Spleen (tissue), 7 donors: ENCODE measurements at regions not wholly inside any gene's neighbourhood (a gene's known extent, or its start where the extent isn't known, plus 50 kb on each side); places are given as distances from the start of the nearest gene placed in this dataset.
"Not testable (repeated sequence)": the region's sequence is repeated elsewhere in the genome, so short reads cannot be mapped to it uniquely, and the experiment has no call there.

Source experiments
- POLR2A ChIP-seq, 3 donors: fragments of 450-650 bp; IDR thresholded peaks; one replicate each; pipeline ENCODE4 v1.5.1; 2017; ENCODE audit warnings: antibody characterized with exemption in 3 of 3, mild to moderate bottlenecking in 1 of 3
- POLR2AphosphoS5 ChIP-seq, 3 donors: sonication (generic); formaldehyde crosslinking; IDR thresholded peaks; one replicate each; pipeline ENCODE4 v1.5.1; 2017; ENCODE audit warnings: antibody characterized with exemption in 3 of 3
- TF ChIP-seq, protein P1 (sequence below), 11 experiments: fragments of 200-600 bp in 7 of 11; fragments of 450-650 bp in 4 of 11; sonication (generic) in 4 of 11; IDR thresholded peaks in 8 of 11; conservative IDR thresholded peaks in 3 of 11; 1 replicate in 7 of 11; 2 replicates in 4 of 11; pipeline versions ENCODE4 v1.4.0 to v1.8.0; 2016 to 2021; ENCODE audit warnings: antibody characterized with exemption in 11 of 11, inconsistent platforms in 4 of 11, mild to moderate bottlenecking in 1 of 11
- donor health status: DM: no; HTN: no; CAD: no; lungs with moderate emphysema.
- donor health status: DM: no; HTN: no; CAD: no.
- donor health status: DM: no; HTN: no; CAD: no.

- TF ChIP-seq, protein P1, sequence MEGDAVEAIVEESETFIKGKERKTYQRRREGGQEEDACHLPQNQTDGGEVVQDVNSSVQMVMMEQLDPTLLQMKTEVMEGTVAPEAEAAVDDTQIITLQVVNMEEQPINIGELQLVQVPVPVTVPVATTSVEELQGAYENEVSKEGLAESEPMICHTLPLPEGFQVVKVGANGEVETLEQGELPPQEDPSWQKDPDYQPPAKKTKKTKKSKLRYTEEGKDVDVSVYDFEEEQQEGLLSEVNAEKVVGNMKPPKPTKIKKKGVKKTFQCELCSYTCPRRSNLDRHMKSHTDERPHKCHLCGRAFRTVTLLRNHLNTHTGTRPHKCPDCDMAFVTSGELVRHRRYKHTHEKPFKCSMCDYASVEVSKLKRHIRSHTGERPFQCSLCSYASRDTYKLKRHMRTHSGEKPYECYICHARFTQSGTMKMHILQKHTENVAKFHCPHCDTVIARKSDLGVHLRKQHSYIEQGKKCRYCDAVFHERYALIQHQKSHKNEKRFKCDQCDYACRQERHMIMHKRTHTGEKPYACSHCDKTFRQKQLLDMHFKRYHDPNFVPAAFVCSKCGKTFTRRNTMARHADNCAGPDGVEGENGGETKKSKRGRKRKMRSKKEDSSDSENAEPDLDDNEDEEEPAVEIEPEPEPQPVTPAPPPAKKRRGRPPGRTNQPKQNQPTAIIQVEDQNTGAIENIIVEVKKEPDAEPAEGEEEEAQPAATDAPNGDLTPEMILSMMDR (IDR thresholded peaks at IDR 0.05 in 8 of 11, conservative IDR thresholded peaks at IDR 0.05 in 3 of 11), result not testable (repeated sequence)
- not testable (repeated sequence) for TF ChIP-seq POLR2AphosphoS5, POLR2A (IDR thresholded peaks at IDR 0.05)
Measured at GRCh38 chr21:10122801-10123507, 398.4 kb upstream of the TPTE start.
